GM12873 (cell line): ENCODE measurements at regions not wholly inside any gene's neighbourhood (a gene's known extent, or its start where the extent isn't known, plus 50 kb on each side); places are given as distances from the start of the nearest gene placed in this dataset.

Experiments used
- TF ChIP-seq, protein P1 (sequence below): IDR thresholded peaks from 2 replicates; pipeline ENCODE4 v1.5.1; 2012; ENCODE audit warnings: low read depth, mild to moderate bottlenecking, moderate library complexity, low read length, control low read depth; ENCODE audit not compliant: insufficient read depth; ENCODE audit errors: missing control alignments

- TF ChIP-seq, protein P1, sequence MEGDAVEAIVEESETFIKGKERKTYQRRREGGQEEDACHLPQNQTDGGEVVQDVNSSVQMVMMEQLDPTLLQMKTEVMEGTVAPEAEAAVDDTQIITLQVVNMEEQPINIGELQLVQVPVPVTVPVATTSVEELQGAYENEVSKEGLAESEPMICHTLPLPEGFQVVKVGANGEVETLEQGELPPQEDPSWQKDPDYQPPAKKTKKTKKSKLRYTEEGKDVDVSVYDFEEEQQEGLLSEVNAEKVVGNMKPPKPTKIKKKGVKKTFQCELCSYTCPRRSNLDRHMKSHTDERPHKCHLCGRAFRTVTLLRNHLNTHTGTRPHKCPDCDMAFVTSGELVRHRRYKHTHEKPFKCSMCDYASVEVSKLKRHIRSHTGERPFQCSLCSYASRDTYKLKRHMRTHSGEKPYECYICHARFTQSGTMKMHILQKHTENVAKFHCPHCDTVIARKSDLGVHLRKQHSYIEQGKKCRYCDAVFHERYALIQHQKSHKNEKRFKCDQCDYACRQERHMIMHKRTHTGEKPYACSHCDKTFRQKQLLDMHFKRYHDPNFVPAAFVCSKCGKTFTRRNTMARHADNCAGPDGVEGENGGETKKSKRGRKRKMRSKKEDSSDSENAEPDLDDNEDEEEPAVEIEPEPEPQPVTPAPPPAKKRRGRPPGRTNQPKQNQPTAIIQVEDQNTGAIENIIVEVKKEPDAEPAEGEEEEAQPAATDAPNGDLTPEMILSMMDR: no peak
Measured at GRCh38 chr1:213678348-213678747, 309.4 kb upstream of the PROX1 start.

DNA sequence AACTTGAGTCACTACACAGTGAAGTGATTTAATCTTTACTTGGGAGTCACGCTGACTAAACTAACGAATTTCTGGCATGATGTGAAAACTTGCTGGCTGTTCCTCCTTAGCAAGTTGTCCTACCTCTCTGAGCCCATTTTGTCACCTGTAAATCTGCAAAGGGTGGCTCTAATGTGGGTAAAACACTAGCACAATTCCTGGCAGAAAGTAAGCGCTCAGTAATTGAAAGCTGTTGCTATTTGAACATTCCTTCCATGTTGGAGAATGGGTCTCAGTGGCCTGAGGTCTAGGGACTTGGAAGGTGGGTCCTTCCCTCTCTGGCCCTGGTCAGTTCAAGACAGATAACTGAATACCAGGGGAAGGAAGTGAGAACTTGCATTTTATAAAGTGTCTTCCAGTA is 309.0 kb upstream of the PROX1 start:
- TF ChIP-seq, protein P1: no peak

DNA sequence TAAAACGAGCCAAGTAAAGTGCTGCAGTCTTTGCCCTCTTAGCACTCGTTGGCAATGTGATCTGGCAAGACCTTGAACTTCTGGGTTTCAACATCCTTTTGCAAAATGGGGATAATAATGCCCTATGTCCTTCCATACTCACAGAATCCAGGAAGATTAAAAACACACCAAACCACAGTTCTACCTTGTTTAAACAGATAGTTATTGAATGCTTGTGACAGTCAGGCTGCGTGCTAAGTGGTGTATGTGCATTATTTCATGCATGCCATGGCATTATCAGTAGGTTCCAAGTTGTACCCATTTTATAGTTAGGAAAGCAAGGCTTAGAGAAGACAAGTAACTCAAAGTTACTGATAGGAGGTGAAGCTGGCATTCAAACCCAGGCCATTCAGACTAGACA is 308.6 kb upstream of the PROX1 start:
- TF ChIP-seq, protein P1: no peak

DNA sequence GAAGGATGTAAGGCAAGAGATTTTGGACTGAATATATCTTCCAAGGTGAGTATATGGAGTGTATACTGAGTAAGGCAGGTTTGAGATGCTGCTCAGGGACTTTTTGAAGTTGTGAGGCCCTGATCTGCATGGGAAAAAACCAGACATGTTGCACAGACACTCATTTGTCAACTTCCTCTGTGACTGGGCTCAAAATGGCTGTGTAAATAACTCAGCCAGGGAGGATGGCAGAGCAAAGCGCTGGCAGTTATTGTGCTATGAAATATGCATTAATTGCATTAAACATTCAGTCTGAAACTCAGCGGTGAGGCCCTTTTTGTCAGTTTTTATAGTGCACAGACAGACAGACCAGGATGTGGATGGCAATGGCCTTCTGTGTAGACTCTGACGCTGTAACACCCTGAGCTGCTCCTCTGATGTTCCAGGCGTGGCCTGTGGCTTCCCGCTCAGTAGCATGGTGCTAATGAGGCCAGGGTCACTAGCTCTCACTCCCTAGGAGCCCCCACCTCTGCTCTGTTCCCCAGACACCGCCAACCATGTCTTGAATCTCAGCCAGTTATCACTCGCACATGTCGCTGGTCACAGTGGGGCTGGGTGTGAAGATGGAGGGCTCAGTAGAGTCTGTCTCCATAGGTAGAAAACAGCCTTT is 307.0 kb upstream of the PROX1 start:
- TF ChIP-seq, protein P1: no peak

GRCh38 chr1:213681788-213682340 is 305.9 kb upstream of the PROX1 start:
- TF ChIP-seq, protein P1: no peak

DNA sequence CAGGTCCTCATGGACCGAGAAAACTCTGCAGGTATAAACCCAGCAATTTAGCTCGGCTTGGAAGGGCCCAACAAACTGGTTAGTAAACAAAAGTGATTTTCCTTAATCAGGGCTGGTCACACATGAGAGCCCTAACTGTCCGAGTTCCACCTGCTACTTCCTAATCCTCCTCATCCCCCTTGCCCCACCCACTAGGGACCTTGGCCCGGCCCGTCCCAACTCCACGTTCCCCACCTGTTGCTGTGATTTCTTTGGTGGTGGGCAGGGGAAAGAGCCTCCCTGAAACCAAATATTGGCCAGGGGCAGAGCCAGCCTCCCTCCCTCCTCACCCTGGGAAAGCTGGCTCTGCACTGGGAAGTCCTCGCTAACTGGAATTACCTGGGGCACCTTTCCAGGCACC is 304.2 kb upstream of the PROX1 start:
- TF ChIP-seq, protein P1: no peak

GRCh38 chr1:213684454-213684853 is 303.3 kb upstream of the PROX1 start:
- TF ChIP-seq, protein P1: no peak
